Skeletal muscle tissue (tissue), 3 donors: ENCODE measurements at regions not wholly inside any gene's neighbourhood (a gene's known extent, or its start where the extent isn't known, plus 50 kb on each side); places are given as distances from the start of the nearest gene placed in this dataset.
A peak's percentile ranks its signal among the peaks of the same experiment; 100 is the strongest.

Experiments used
- H3K27ac ChIP-seq: one replicate; pipeline ENCODE4 v1.7.0; 2013; ENCODE audit warnings: mild to moderate bottlenecking, low read depth, low read length, inconsistent platforms
- H3K27me3 ChIP-seq, 3 donors: one replicate each; pipeline ENCODE4 v1.7.0; 2013; ENCODE audit warnings: low read length in 3 of 3; ENCODE audit not compliant: control insufficient read depth in 3 of 3, insufficient read depth in 3 of 3
- H3K36me3 ChIP-seq, 3 donors: one replicate each; pipeline ENCODE4 v1.7.0; 2013; ENCODE audit warnings: low read length in 3 of 3; ENCODE audit not compliant: control insufficient read depth in 3 of 3, insufficient read depth in 3 of 3
- H3K4me1 ChIP-seq, 3 donors: one replicate each; pipeline ENCODE4 v1.7.0; 2013; ENCODE audit warnings: low read length in 3 of 3, mild to moderate bottlenecking in 3 of 3; ENCODE audit not compliant: control insufficient read depth in 3 of 3, insufficient read depth in 3 of 3
- H3K4me3 ChIP-seq, 3 donors: one replicate each; pipeline ENCODE4 v1.7.0; 2013; ENCODE audit warnings: low read length in 3 of 3
- H3K9ac ChIP-seq, 3 donors: one replicate each; pipeline ENCODE4 v1.7.0; 2013; ENCODE audit warnings: low read length in 3 of 3, mild to moderate bottlenecking in 3 of 3, moderate library complexity in 2 of 3, low read depth in 1 of 3
- H3K9me3 ChIP-seq, 3 donors: one replicate each; pipeline ENCODE4 v1.7.0; 2013; ENCODE audit warnings: low read length in 3 of 3; ENCODE audit not compliant: control insufficient read depth in 3 of 3
- donor health status: Osteomylitis.

DNA sequence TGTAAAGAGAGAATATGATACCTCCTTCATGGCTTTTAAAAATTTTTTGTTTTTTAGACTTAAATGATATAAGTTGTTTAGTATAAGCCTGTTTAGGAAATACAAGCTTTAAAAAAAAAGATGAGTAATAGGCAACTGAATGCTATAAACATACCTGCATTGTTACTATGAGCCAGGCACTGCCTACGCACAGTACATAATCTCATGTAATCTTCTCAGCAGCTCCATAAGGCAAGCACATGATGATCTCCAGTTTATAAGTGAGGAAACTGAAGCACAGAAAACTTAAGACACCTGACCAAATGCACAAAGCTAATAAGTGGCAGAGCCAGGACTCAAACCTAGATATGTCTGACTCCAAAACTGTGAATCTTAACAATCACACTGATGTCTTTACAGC, 156.3 kb upstream of the SLC1A4 start:
- Histone ChIP-seq H3K27me3 (no peaks in the 10 kb centered on the region), H3K27ac (no peak overlapping the region), H3K4me1 (peaks cover 9 to 12% (median 11%) of the 10 kb centered on the region in 3 donors), H3K9ac (no peak overlapping the region), H3K9me3 (no peaks in the 10 kb centered on the region), H3K36me3 (no peaks in the 10 kb centered on the region), H3K4me3 (no peak overlapping the region)

DNA sequence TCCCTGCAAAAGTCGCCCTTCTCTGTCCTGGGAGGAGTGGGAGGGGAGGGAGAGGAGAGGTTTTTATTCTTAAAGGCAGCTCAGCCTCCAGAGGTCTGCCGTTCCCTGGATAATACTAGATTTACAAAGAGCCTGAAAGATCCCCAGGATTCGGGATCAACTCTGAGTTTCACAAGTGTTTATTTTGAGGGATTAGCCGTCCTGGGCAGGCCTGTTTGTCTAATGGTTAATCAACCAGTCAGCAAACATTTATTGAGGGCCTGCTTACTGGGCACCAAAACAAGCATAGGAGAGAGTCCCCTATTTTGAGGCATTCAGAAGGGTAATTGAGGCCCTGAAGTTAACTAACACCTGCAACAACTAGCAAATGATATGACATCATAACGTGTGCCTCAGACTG, 152.6 kb upstream of the SLC1A4 start:
- H3K4me1 ChIP-seq, result peaks cover 7 to 20% (median 13%) of the 10 kb centered on the region in 3 donors

GRCh38 chr2:64837116-64837731, 152.0 kb upstream of the SLC1A4 start:
- no peaks in the 10 kb centered on the region for H3K36me3 ChIP-seq
- no peak overlapping the region for H3K4me3 ChIP-seq
- no peak overlapping the region for H3K27ac ChIP-seq
- no peaks in the 10 kb centered on the region for H3K9me3 ChIP-seq
- H3K4me1 ChIP-seq, result peaks cover 6 to 18% (median 9%) of the 10 kb centered on the region in 3 donors
- H3K9ac ChIP-seq, result no peak overlapping the region
- H3K27me3 ChIP-seq, result no peaks in the 10 kb centered on the region

More for the DNA sequence above, 152.6 kb upstream of the SLC1A4 start:
- no peaks in the 10 kb centered on the region for H3K36me3 ChIP-seq
- no peaks in the 10 kb centered on the region for H3K9me3 ChIP-seq
- H3K27ac ChIP-seq, result no peak overlapping the region
- no peaks in the 10 kb centered on the region for H3K27me3 ChIP-seq
- no peak overlapping the region for H3K9ac ChIP-seq
- H3K4me3 ChIP-seq, result no peak overlapping the region

- Histone ChIP-seq H3K4me1 (peaks cover 6 to 18% (median 9%) of the 10 kb centered on the region in 3 donors), H3K27me3 (no peaks in the 10 kb centered on the region), H3K27ac (no peak overlapping the region), H3K9me3 (no peaks in the 10 kb centered on the region), H3K36me3 (no peaks in the 10 kb centered on the region), H3K4me3 (no peak overlapping the region), H3K9ac (no peak overlapping the region)
Observed at GRCh38 chr2:64837925-64838641, 151.1 kb upstream of the SLC1A4 start.

DNA sequence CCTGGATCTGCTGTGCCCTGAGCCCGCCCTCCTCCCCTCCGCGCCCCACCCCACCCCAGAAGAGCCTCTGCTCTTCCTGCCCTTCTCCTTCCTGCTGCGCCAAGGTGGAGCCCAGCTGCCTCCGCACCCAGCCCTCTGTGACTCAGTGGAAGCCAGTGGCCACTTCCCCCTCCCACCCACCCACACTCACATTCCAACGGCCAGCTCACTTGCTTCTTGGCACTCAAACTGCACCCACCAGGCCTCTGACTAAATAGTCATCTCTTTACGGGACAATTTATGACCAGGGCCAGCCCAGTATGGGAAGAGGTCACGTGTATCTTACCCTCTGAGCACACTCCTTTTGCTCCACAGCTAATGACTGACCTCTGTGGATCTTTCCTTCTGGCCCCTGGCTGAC, 150.4 kb upstream of the SLC1A4 start:
- H3K27ac ChIP-seq, result no peak overlapping the region
- no peak overlapping the region for H3K9ac ChIP-seq
- H3K27me3 ChIP-seq, result no peaks in the 10 kb centered on the region
- no peaks in the 10 kb centered on the region for H3K36me3 ChIP-seq
- no peak overlapping the region for H3K4me3 ChIP-seq
- H3K9me3 ChIP-seq, result no peaks in the 10 kb centered on the region
- H3K4me1 ChIP-seq, result peaks cover 6 to 18% (median 9%) of the 10 kb centered on the region in 3 donors

DNA sequence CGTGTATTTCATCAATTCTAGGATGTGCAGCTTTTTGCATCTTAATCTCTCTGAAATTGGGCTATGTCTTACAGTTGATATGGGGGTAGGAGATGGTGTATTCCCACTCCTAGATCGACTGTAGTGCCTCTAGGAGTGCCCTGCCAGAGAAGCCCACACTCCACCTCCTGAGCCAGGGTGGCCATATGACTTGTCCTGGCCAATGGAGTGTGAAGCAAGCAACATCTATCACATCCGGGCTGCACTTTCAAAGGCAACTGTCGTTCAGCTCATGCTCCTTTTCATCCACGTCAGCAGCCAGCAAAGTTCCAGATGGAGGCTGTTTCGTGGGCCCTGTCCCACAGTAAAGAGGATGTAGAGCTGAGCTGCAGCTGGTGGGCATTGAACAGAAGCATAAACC, 149.4 kb upstream of the SLC1A4 start:
- Histone ChIP-seq H3K27me3 (no peaks in the 10 kb centered on the region), H3K9me3 (no peaks in the 10 kb centered on the region), H3K4me1 (peaks cover 6 to 18% (median 9%) of the 10 kb centered on the region in 3 donors), H3K4me3 (no peak overlapping the region), H3K27ac (peak overlapping the region; percentile 79), H3K36me3 (no peaks in the 10 kb centered on the region), H3K9ac (peak overlapping the region in 1 of 3 donors; percentile 60)

- peak overlapping the region; percentile 23 to 60 (median 56) for H3K9ac ChIP-seq
- no peaks in the 10 kb centered on the region for H3K36me3 ChIP-seq
- H3K4me1 ChIP-seq, result peaks cover 6 to 18% (median 9%) of the 10 kb centered on the region in 3 donors
- H3K27ac ChIP-seq, result peak overlapping the region; percentile 79
- H3K27me3 ChIP-seq, result no peaks in the 10 kb centered on the region
- H3K9me3 ChIP-seq, result no peaks in the 10 kb centered on the region
- peak overlapping the region in 2 of 3 donors; percentile 17 to 52 for H3K4me3 ChIP-seq
Observed at GRCh38 chr2:64840426-64840881, 148.7 kb upstream of the SLC1A4 start.

GRCh38 chr2:64841461-64841860, 147.7 kb upstream of the SLC1A4 start:
- H3K9ac ChIP-seq, result no peak overlapping the region
- no peaks in the 10 kb centered on the region for H3K9me3 ChIP-seq
- H3K4me3 ChIP-seq, result no peak overlapping the region
- no peaks in the 10 kb centered on the region for H3K36me3 ChIP-seq
- H3K27me3 ChIP-seq, result no peaks in the 10 kb centered on the region
- H3K27ac ChIP-seq, result no peak overlapping the region
- H3K4me1 ChIP-seq, result peaks cover 6 to 18% (median 9%) of the 10 kb centered on the region in 3 donors

DNA sequence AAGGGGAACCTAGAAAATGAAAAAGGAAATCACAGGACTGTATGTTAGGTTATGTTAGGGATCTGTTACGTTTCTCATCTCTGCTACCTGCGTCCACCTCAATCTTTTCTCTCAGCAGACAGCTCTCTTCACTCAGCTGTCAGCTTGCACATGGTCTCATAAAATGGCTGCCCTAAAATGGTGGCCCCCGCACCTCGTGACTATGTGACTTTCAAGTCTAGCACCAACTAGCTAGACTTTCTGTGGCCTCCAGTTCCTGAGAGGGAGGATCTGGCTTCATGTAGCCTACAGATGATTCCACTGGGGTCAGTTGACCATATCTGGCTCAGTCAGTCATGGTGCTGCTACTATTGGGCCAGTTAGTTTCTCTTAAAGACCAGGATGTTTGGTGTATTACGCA, 147.2 kb upstream of the SLC1A4 start:
- Histone ChIP-seq H3K36me3 (no peaks in the 10 kb centered on the region), H3K27ac (no peak overlapping the region), H3K4me3 (no peak overlapping the region), H3K4me1 (peaks cover 6 to 18% (median 9%) of the 10 kb centered on the region in 3 donors), H3K9ac (no peak overlapping the region), H3K27me3 (no peaks in the 10 kb centered on the region), H3K9me3 (no peaks in the 10 kb centered on the region)

- peaks cover 5 to 15% (median 6%) of the 10 kb centered on the region in 3 donors for H3K4me1 ChIP-seq
- no peak overlapping the region for H3K4me3 ChIP-seq
- H3K36me3 ChIP-seq, result no peaks in the 10 kb centered on the region
- H3K27ac ChIP-seq, result no peak overlapping the region
- no peaks in the 10 kb centered on the region for H3K9me3 ChIP-seq
- no peak overlapping the region for H3K9ac ChIP-seq
- H3K27me3 ChIP-seq, result no peaks in the 10 kb centered on the region
Observed at GRCh38 chr2:64844087-64844486, 145.1 kb upstream of the SLC1A4 start.
